ENCODE measurements at regions not wholly inside any gene's neighbourhood (a gene's known extent, or its start where the extent isn't known, plus 50 kb on each side); places are given as distances from the start of the nearest gene placed in this dataset.
"Not testable (repeated sequence)": the region's sequence is repeated elsewhere in the genome, so short reads cannot be mapped to it uniquely, and the experiment has no call there.

- not testable (repeated sequence) for TF ChIP-seq CTCF, POLR2AphosphoS5, EP300 (IDR thresholded peaks at IDR 0.05)
Observed at GRCh38 chr2:91580043-91580442, 2888.6 kb downstream of the RPIA start.

All from esophagus muscularis mucosa (tissue), 4 donors.